ENCODE measurements at regions not wholly inside any gene's neighbourhood (a gene's known extent, or its start where the extent isn't known, plus 50 kb on each side); places are given as distances from the start of the nearest gene placed in this dataset.

- TF ChIP-seq BCLAF1 (IDR thresholded peaks at IDR 0.05) (no peak), ZBTB26 (CRISPR knock-in tag; IDR thresholded peaks at IDR 0.05; ENCODE audit: borderline replicate concordance) (no peak), ADNP (CRISPR knock-in tag; IDR thresholded peaks at IDR 0.05) (no peak), ZFX (CRISPR knock-in tag; IDR thresholded peaks at IDR 0.05; ENCODE audit: low read depth) (no peak)
Measured at GRCh38 chr13:58134012-58134411, 502.5 kb downstream of the PCDH17 start (continued).

GRCh38 chr13:58134525-58134924, 503.0 kb downstream of the PCDH17 start:
- Histone ChIP-seq H3K36me3 (replicated peaks in 1 of 2; ENCODE audit: control insufficient read depth in 1 of 2, insufficient read depth in 2 of 2, low read length in 2 of 2) (no peaks in the 10 kb centered on the region), H3K79me2 (ENCODE audit: insufficient read depth, low read length) (no peaks in the 10 kb centered on the region), H3K4me2 (ENCODE audit: low read depth, low read length) (no peak overlapping the region), H3K4me1 (ENCODE audit: insufficient read depth, low read length) (no peaks in the 10 kb centered on the region), H3K27ac (ENCODE audit: extremely low read length, insufficient read depth, low read length) (no peak overlapping the region), H3K9ac (ENCODE audit: insufficient read depth, low read depth, low read length) (no peak overlapping the region), H3K9me3 (ENCODE audit: low read length) (peaks cover 85% of the 10 kb centered on the region), H2AFZ (ENCODE audit: low read length) (no peak overlapping the region), H3K4me3 (replicated peaks in 1 of 3; ENCODE audit: insufficient read depth in 1 of 3, low read depth in 2 of 3, low read length in 3 of 3) (no peak overlapping the region), H3K27me3 (ENCODE audit: control insufficient read depth in 1 of 2, insufficient read depth in 2 of 2, low read length in 2 of 2) (no peaks in the 10 kb centered on the region), H4K20me1 (ENCODE audit: insufficient read depth, low read length) (no peaks in the 10 kb centered on the region)
- DNase-seq (ENCODE audit: low spot score) (no peak), ATAC-seq (no peak), FAIRE-seq (no peak)
- 57% methylated on average over 5 of the region's 5 CpGs for WGBS (ENCODE audit: low lambda C conversion rate)
- intact Hi-C loops (cut with micrococcal nuclease; ENCODE audit: unreplicated experiment) = no loop called here
- in situ Hi-C loops (cut with HindIII; ENCODE audit: extremely low pct_ligation_motif_present, low pct_unique_long_range_greater_than_20kb) = no loop called here
- BruUV-seq (replicated peaks) = no TSS peak
- ChIA-PET CTCF (ENCODE audit: low intra/inter-chr PET ratio, low total read pairs) (no interaction called here), POLR2A (no interaction called here)
- TF ChIP-seq NAIF1 (CRISPR knock-in tag; IDR thresholded peaks at IDR 0.05; ENCODE audit: borderline replicate concordance) (no peak), ERF (CRISPR knock-in tag; IDR thresholded peaks at IDR 0.05) (no peak), DBP (CRISPR knock-in tag; IDR thresholded peaks at IDR 0.05; ENCODE audit: not compliant biosample characterization) (no peak), HINFP (CRISPR knock-in tag; IDR thresholded peaks at IDR 0.05; ENCODE audit: low read depth) (no peak), ZNF839 (CRISPR knock-in tag; IDR thresholded peaks at IDR 0.05; ENCODE audit: borderline replicate concordance) (no peak), IRF1 (CRISPR knock-in tag; IDR thresholded peaks at IDR 0.05; ENCODE audit: low read depth) (no peak), MIER2 (CRISPR knock-in tag; IDR thresholded peaks at IDR 0.05) (no peak), USF2 (IDR thresholded peaks at IDR 0.05; ENCODE audit: low read depth, low read length) (no peak), USF2 (CRISPR knock-in tag; IDR thresholded peaks at IDR 0.05; ENCODE audit: borderline replicate concordance) (no peak), ZNF468 (CRISPR knock-in tag; IDR thresholded peaks at IDR 0.05) (no peak)

Data from HepG2 (cell line).